ENCODE measurements at regions not wholly inside any gene's neighbourhood (a gene's known extent, or its start where the extent isn't known, plus 50 kb on each side); places are given as distances from the start of the nearest gene placed in this dataset.

DNA sequence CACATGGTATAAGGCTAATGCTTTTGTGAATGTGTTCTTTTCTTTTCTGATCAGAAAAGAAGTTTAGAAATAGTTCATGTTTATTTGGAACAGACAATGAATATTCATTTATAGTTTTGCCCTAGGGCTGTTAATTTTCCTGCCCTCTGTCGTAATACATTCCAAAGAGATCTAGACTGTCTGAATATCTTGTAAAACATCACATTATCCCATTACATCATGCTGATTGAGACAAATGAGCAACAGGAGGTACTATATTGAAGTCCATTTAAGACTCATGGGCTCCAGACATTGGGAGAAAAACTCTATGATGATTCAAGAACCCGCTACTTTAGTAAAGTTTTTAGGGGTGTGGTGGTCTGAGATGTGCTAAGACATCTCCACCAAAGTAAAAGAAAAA is 121.2 kb upstream of the MAP1B start:
- TF ChIP-seq GATA2 (IDR thresholded peaks at IDR 0.05; ENCODE audit: low read depth, low read length) (no peak), GATA3 (IDR thresholded peaks at IDR 0.05; ENCODE audit: low read depth, low read length) (no peak)

Measured in SH-SY5Y (cell line).